ENCODE measurements at regions not wholly inside any gene's neighbourhood (a gene's known extent, or its start where the extent isn't known, plus 50 kb on each side); places are given as distances from the start of the nearest gene placed in this dataset.
"Not testable (repeated sequence)": the region's sequence is repeated elsewhere in the genome, so short reads cannot be mapped to it uniquely, and the experiment has no call there.

DNA sequence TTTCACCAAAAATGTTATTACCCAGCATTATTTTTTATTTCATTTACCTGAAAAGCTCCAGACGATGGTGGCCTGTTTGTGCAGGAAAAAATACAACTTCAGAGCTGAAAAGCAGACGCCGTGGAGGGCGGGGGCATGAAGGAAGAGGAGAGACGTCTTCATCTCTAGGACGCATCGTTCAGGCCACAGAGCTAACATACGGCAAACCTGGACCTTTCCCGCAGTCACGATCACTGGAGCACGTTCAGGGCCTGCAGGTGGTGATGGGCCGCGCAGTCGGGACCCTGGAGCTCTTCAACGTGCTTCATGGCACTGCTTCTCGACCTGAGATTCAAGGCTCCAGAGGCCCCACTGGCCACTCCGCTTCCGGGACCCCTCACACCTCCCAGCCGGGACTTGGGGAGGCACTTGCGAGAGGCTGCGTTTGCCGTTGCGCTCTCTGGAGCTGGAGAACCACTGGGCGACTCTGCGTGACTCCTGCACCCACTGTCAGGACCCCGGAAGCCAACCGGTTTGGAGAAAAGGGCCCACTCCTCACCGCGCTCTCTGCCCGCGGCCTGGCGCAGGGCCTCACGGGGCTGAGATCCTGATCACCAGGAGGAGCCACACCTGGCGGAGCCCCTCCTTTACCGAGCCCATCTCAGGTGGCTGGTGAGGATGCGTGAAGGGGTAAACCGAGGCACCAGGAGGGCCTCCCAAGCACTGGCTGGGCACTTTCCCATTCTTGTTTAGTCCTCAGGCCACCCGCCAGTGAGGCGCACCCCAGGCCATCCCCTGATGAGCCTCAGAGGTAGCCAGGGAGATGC, 164.4 kb upstream of the AFDN start:
- no peak for DNase-seq (ENCODE audit: low read depth, low spot score)

GRCh38 chr6:167662881-167663205, 163.9 kb upstream of the AFDN start:
- DNase-seq (ENCODE audit: low read depth, low spot score) = no peak

- no peak for DNase-seq (ENCODE audit: low read depth, low spot score)
These were observed 163.4 kb upstream of the AFDN start for GRCh38 chr6:167663316-167663715.

DNA sequence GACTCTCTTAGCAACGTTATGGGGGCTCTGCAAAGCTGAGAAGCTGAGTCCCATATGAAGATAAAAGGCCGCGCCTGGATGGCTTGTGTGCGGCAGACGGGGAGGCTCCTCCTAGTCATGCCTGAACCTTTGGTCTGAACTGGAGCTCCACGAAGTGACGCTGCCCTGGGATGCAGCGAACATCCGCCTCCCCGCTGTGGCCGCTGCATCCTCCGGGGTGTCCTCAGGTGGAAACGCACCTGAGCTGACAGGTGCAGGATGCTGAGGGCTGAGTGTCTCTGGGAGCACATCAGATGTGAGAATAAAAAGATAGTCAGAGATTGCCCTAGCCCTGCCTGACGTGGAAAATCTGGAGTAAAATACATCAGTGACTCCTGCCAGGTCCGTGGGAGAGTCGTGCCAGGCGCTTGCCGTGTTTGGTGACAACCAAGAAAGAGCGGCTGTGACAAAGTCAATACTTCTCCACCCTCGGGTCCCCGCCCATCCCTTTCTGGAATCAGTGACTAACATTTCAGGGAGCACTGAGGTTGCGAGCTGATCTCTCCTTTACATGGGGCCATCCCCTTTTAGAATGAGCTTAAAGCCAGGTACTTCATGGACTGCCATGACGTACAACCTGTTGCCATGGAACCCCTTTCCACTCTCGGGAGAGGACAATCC, 162.8 kb upstream of the AFDN start:
- no peak for DNase-seq (ENCODE audit: low read depth, low spot score)

- DNase-seq (ENCODE audit: low read depth, low spot score) = no peak
These were observed 161.7 kb upstream of the AFDN start for GRCh38 chr6:167664678-167665660.

DNA sequence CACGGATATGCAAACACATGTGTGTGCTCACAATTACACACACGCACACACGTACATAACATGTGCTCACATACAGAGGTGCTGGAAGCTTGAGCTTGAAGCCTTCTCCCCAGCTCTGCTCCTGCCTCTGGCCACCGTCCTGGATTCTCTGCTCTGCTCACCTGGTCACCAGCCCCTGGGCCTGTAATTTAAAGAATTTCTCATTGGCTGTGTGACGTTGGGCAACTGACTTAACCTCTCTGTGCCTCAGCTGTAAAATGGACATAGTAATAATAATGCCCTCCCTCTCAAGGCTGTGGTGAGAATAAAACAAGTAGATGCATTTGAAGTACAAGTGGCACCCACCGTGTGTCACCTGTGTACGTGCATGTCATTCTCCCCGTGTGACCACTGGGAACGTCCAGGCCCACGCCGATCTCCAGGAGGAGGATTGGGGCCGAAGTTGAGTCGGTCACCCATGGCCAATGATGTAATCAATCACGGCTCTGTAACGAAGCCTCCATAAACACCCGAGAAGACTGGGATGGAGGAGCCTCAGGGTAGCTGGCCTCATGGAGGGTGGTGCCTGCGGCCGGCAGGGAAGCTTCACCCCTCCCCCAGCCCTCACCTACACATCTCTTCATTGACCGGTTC, 160.9 kb upstream of the AFDN start:
- no peak for DNase-seq (ENCODE audit: low read depth, low spot score)

- no peak for DNase-seq (ENCODE audit: low read depth, low spot score)
These were observed 160.0 kb upstream of the AFDN start for GRCh38 chr6:167666571-167667203.

GRCh38 chr6:167667204-167668018, 159.3 kb upstream of the AFDN start:
- DNase-seq (ENCODE audit: low read depth, low spot score) = no peak

GRCh38 chr6:167668019-167668753, 158.5 kb upstream of the AFDN start:
- DNase-seq (ENCODE audit: low read depth, low spot score) = no peak

- no peak for DNase-seq (ENCODE audit: low read depth, low spot score)
These were observed 157.8 kb upstream of the AFDN start for GRCh38 chr6:167668754-167669552.

- no peak for DNase-seq (ENCODE audit: low read depth, low spot score)
These were observed 157.2 kb upstream of the AFDN start for GRCh38 chr6:167669553-167669849.

DNA sequence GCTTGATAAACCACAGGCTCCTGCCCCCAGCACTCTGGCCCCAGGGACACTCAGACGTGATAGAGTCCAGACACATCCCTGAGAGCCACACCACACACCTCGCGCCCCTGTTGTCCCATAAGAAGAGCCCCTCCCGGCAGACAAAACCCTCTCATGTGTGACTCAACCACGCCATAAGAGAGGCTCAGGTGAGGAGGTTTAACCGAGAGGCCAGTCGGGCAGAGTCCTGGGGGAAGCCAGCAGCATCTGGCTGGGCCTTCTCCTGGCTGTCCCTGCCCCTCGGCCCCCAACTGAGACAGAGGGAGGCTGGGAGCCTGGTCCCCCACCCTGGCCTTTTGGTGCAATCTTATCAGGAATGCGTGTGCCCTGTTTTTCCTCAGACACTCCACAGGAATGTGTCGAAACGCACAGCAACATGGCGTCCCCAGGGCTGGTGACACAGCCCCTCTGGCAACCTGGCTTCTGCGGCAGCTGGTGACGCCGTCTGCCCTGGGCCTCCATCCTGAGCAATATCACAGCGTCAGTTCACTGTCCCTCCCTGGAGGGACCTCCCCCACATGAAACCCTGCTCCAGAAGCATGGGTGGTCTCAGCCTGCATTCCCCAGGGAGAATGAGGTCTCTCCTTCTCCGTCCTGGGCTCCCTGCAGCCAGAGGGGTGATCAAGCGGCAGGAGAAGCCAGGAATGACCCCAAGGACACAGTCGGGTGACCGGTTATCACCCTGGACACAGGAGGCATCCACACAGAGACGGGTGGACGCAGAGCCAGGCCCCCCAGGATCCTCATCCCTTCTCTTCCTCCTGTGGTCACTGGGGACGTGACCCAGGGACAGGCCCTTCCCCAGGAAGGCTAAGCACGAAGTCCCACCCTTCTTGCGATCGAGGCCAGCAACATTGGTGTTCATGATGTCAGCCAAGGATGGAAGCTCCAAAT, 156.6 kb upstream of the AFDN start:
- no peak for DNase-seq (ENCODE audit: low read depth, low spot score)

DNA sequence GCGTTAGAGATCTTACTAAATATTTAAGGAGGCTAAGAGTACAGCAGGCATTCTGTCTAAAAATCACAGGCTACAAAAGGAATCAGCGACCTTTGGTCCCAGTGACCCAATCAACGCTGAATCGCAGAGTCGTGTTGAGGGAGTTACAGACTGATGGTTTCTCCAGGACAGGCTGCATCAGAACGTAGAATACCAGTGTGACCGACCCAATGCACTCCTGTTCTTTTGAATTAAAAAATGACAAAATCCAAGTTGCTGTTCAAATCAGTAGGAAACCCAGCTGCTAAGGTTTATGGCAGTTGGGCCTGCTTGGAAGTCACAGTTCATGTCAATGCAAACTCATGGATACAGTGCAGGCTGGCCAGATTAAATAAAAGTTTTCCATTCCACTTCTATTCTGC, 155.8 kb upstream of the AFDN start:
- no peak for DNase-seq (ENCODE audit: low read depth, low spot score)

DNA sequence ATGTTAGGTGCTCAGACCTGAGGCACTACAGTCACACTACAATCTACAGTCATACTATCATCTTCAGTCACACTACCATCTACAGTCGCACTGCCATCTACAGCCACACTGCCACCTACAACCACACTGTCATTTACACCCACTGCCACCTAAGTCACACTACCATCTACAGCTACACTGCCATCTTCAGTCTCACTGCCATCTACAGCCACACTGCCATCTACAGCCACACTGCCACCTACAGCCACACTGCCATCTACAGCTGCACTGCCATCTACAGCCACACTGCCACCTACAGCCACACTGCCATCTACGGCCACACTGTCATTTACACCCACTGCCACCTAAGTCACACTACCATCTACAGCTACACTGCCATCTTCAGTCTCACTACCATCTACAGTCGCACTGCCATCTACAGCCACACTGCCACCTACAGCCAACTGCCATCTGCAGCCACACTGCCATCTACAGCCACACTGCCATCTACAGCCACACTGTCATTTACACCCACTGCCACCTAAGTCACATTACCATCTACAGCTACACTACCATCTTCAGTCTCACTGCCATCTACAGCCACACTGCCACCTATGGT, 155.2 kb upstream of the AFDN start:
- not testable (repeated sequence) for DNase-seq (ENCODE audit: low read depth, low spot score)

DNA sequence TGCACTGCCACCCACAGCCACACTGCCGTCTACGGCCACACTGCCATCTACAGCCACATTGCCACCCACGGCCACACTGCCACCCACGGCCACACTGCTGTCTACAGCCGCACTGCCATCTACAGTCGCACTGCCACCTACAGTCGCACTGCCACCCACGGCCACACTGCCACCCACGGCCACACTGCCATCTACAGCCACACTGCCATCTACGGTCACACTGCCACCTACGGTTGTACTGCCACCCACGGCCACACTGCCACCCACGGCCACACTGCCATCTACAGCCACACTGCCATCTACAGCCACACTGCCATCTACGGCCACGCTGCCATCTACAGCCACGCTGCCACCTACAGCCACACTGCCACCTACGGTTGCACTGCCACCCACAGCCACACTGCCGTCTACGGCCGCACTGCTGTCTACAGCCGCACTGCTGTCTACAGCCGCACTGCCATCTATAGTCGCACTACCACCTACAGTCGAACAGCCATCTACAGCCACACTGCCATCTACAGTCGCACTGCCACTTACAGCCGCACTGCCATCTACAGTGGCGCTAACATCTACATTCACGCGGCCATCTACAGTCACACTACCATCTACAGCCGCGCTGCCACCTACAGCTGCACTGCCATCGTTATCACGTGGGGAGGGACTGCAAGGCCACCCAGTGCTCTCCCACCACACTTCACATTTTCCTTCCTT, 154.6 kb upstream of the AFDN start:
- no peak for DNase-seq (ENCODE audit: low read depth, low spot score)

DNA sequence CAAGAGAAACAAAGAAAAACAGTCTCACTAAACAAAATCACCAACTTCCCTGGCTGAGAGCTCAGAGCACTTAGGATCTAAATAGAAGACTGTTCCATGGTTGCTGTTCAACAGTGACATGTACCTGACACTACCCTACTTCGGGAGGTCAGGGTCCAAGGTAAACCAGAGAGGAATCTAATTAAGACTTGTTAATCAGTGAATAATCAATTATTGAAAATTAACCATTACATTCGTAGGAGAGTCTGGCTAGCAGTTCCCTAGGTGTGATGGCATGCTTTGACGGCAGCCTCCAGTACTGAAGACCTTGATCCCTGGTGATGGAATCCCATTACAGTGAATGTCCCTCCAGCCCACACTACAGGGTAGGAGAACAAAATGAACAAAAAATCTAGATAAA, 154.0 kb upstream of the AFDN start:
- DNase-seq (ENCODE audit: low read depth, low spot score) = no peak

DNA sequence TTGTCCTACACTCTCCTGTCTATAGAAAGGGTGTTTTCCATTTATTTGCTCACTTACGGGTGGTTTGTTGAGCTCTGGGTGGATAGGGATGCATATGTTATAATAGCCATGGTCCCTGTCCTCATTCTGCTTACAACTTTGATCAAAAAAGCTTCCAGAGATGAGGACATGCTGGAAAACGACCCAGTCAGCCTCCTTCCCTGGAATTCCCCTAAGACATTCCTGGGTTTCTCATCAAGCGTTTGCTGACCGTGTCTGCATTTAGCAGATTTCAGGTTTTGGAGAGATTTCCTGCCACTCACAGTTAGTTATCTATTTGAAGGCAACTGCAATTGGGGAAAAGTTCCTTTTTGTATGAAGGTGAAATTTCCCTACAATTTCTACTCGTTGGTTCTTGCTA, 152.8 kb upstream of the AFDN start:
- DNase-seq (ENCODE audit: low read depth, low spot score) = no peak
